C4-2B (cell line): ENCODE measurements at regions not wholly inside any gene's neighbourhood (a gene's known extent, or its start where the extent isn't known, plus 50 kb on each side); places are given as distances from the start of the nearest gene placed in this dataset.

Source experiments
- ZFX ChIP-seq: fragments of 450-650 bp; IDR thresholded peaks from 2 replicates; pipeline ENCODE4 v1.6.1; 2017
- TF ChIP-seq, protein P1 (sequence below): fragments of 450-650 bp; conservative IDR thresholded peaks from 2 replicates; pipeline ENCODE4 v1.5.1; 2017; ENCODE audit warnings: mild to moderate bottlenecking

- TF ChIP-seq, protein P1, sequence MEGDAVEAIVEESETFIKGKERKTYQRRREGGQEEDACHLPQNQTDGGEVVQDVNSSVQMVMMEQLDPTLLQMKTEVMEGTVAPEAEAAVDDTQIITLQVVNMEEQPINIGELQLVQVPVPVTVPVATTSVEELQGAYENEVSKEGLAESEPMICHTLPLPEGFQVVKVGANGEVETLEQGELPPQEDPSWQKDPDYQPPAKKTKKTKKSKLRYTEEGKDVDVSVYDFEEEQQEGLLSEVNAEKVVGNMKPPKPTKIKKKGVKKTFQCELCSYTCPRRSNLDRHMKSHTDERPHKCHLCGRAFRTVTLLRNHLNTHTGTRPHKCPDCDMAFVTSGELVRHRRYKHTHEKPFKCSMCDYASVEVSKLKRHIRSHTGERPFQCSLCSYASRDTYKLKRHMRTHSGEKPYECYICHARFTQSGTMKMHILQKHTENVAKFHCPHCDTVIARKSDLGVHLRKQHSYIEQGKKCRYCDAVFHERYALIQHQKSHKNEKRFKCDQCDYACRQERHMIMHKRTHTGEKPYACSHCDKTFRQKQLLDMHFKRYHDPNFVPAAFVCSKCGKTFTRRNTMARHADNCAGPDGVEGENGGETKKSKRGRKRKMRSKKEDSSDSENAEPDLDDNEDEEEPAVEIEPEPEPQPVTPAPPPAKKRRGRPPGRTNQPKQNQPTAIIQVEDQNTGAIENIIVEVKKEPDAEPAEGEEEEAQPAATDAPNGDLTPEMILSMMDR, result no peak
- no peak for TF ChIP-seq ZFX
These were observed 208.3 kb downstream of the NDUFA10 start for GRCh38 chr2:239816576-239817467.
